ENCODE measurements at regions not wholly inside any gene's neighbourhood (a gene's known extent, or its start where the extent isn't known, plus 50 kb on each side); places are given as distances from the start of the nearest gene placed in this dataset.

GRCh38 chr21:32956061-32956656, 69.6 kb upstream of the OLIG2 start:
- no peak for TF ChIP-seq CTCF (IDR thresholded peaks at IDR 0.05)
- DNase-seq: no peak
- H3K27me3 Mint-ChIP-seq (ENCODE audit: low read depth, poor library complexity): peaks cover 77% of the 10 kb centered on the region

GRCh38 chr21:32957545-32957944, 68.2 kb upstream of the OLIG2 start:
- DNase-seq: no peak
- TF ChIP-seq CTCF (IDR thresholded peaks at IDR 0.05): no peak
- Mint-ChIP-seq H3K36me3 (ENCODE audit: low read depth) (no peaks in the 10 kb centered on the region), H3K9me3 (peaks cover 5% of the 10 kb centered on the region), H3K4me1 (peaks cover 44% of the 10 kb centered on the region), H3K4me3 (no peak overlapping the region), H3K27ac (no peak overlapping the region), H3K27me3 (ENCODE audit: low read depth, poor library complexity) (peaks cover 68% of the 10 kb centered on the region)

More at GRCh38 chr21:32956061-32956656, 69.6 kb upstream of the OLIG2 start:
- no peaks in the 10 kb centered on the region for H3K36me3 Mint-ChIP-seq (ENCODE audit: low read depth)
- H3K4me1 Mint-ChIP-seq: peaks cover 52% of the 10 kb centered on the region
- H3K9me3 Mint-ChIP-seq: peaks cover 3% of the 10 kb centered on the region
- no peak overlapping the region for H3K4me3 Mint-ChIP-seq
- peak overlapping the region; percentile 45 for H3K27ac Mint-ChIP-seq

GRCh38 chr21:32958288-32959002, 67.3 kb upstream of the OLIG2 start:
- H3K36me3 Mint-ChIP-seq (ENCODE audit: low read depth): no peaks in the 10 kb centered on the region
- peaks cover 60% of the 10 kb centered on the region for H3K27me3 Mint-ChIP-seq (ENCODE audit: low read depth, poor library complexity)
- H3K9me3 Mint-ChIP-seq: peaks cover 5% of the 10 kb centered on the region
- no peak for DNase-seq
- H3K27ac Mint-ChIP-seq: peak overlapping the region; percentile 42
- no peak for TF ChIP-seq CTCF (IDR thresholded peaks at IDR 0.05)
- H3K4me1 Mint-ChIP-seq: peaks cover 44% of the 10 kb centered on the region
- H3K4me3 Mint-ChIP-seq: no peak overlapping the region

DNA sequence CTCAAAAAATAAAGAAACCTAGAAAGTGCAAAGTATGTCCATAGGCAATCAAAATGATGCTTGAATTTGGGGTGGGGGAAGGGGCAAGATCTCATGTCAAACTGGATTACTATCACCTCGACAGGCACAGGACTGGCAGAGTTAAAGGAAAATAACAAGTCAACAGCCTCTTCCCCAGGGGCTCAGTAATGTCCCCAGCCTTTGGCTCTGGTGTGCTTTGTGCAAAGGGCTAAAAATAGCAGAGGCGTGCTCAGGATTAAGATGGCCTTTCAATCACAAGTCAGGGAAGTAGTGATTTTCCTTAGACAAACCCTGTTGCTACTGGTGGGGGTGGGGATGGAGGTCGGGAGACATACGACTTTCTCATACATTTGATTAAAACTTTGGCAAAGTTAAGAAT, 63.5 kb upstream of the OLIG2 start:
- H3K4me3 Mint-ChIP-seq: no peak overlapping the region
- no peaks in the 10 kb centered on the region for H3K36me3 Mint-ChIP-seq (ENCODE audit: low read depth)
- no peak for DNase-seq
- peaks cover 29% of the 10 kb centered on the region for H3K4me1 Mint-ChIP-seq
- H3K27me3 Mint-ChIP-seq (ENCODE audit: low read depth, poor library complexity): peaks cover 32% of the 10 kb centered on the region
- H3K9me3 Mint-ChIP-seq: peaks cover 5% of the 10 kb centered on the region
- no peak for TF ChIP-seq CTCF (IDR thresholded peaks at IDR 0.05)
- no peak overlapping the region for H3K27ac Mint-ChIP-seq

- Mint-ChIP-seq H3K4me3 (no peak overlapping the region), H3K9me3 (peaks cover 16% of the 10 kb centered on the region), H3K4me1 (peaks cover 11% of the 10 kb centered on the region), H3K27me3 (ENCODE audit: low read depth, poor library complexity) (peaks cover 16% of the 10 kb centered on the region), H3K27ac (no peak overlapping the region), H3K36me3 (ENCODE audit: low read depth) (no peaks in the 10 kb centered on the region)
- DNase-seq: no peak
- TF ChIP-seq CTCF (IDR thresholded peaks at IDR 0.05): no peak
Observed at GRCh38 chr21:32965129-32965680, 60.5 kb upstream of the OLIG2 start.
